MCF 10A (cell line): ENCODE measurements at regions not wholly inside any gene's neighbourhood (a gene's known extent, or its start where the extent isn't known, plus 50 kb on each side); places are given as distances from the start of the nearest gene placed in this dataset.

ENCODE experiments used
- BruUV-seq: library from RNA; stranded (reverse); fragments of 400-500 nt; replicated peaks from 2 replicates; lab custom pipeline; 2021; lab: Mats Ljungman, UMichigan
- CTCF ChIA-PET: fragments of 300-600 bp; sonication (Branson Sonifier 250); formaldehyde crosslinking; extraction: SDS; loops from one replicate; lab custom pipeline; 2021; ENCODE audit warnings: antibody characterized with exemption, inconsistent platforms; lab: Yijun Ruan, JAX
- POLR2A ChIA-PET: fragments of 300-600, 350-650 bp; sonication (Branson Sonifier 250); formaldehyde crosslinking; extraction: SDS; loops from one replicate; lab custom pipeline; 2020; ENCODE audit warnings: antibody characterized with exemption, inconsistent platforms; lab: Yijun Ruan, JAX
- DNase-seq: peaks from one replicate; pipeline ENCODE4 v3.0.0-alpha.2; 2018; ENCODE audit not compliant: unreplicated experiment
- H3K27ac Mint-ChIP-seq: one replicate; pipeline ENCODE4 v1.8.0; 2022; ENCODE audit warnings: mild to moderate bottlenecking, low read depth, mixed read lengths; ENCODE audit not compliant: unreplicated experiment
- H3K27me3 Mint-ChIP-seq: one replicate; pipeline ENCODE4 v1.8.0; 2022; ENCODE audit warnings: mixed read lengths; ENCODE audit not compliant: insufficient read depth, unreplicated experiment
- H3K36me3 Mint-ChIP-seq: one replicate; pipeline ENCODE4 v1.8.0; 2022; ENCODE audit warnings: mild to moderate bottlenecking, moderate library complexity, mixed read lengths; ENCODE audit not compliant: insufficient read depth, unreplicated experiment
- H3K4me1 Mint-ChIP-seq: one replicate; pipeline ENCODE4 v1.8.0; 2022; ENCODE audit warnings: mixed read lengths; ENCODE audit not compliant: insufficient read depth, unreplicated experiment
- H3K4me3 Mint-ChIP-seq: one replicate; pipeline ENCODE4 v1.8.0; 2022; ENCODE audit warnings: mild to moderate bottlenecking, moderate library complexity, mixed read lengths; ENCODE audit not compliant: unreplicated experiment
- H3K9me3 Mint-ChIP-seq: one replicate; pipeline ENCODE4 v1.8.0; 2022; ENCODE audit warnings: mixed read lengths; ENCODE audit not compliant: unreplicated experiment
- CTCF ChIP-seq: fragments of 200-600 bp; IDR thresholded peaks from one replicate; pipeline ENCODE4 v1.8.0; 2022; ENCODE audit warnings: antibody characterized with exemption, mild to moderate bottlenecking; ENCODE audit not compliant: unreplicated experiment
- intact Hi-C: fragments of 100-400 bp; cut with micrococcal nuclease; formaldehyde crosslinking; loops from 2 replicates; pipeline ENCODE4 v1.14.1; 2022

GRCh38 chr4:129707949-129708348, 612.0 kb downstream of the C4orf33 start:
- intact Hi-C loops = no loop called here
- CTCF ChIA-PET = interaction anchor here (0.6 kb wide), 2 partner anchors 29 to 66 kb away, joined by 4 read pairs; no protein-coding TSS in a partner anchor

GRCh38 chr4:129708784-129709183, 612.8 kb downstream of the C4orf33 start:
- H3K27ac Mint-ChIP-seq = no peak overlapping the region
- H3K36me3 Mint-ChIP-seq = no peaks in the 10 kb centered on the region
- BruUV-seq = no TSS peak
- no peak overlapping the region for H3K4me3 Mint-ChIP-seq
- ChIA-PET POLR2A (no interaction called here), CTCF (no interaction called here)
- no peaks in the 10 kb centered on the region for H3K9me3 Mint-ChIP-seq
- intact Hi-C loops = no loop called here
- no peak for DNase-seq
- TF ChIP-seq CTCF = no peak
- no peaks in the 10 kb centered on the region for H3K27me3 Mint-ChIP-seq
- no peaks in the 10 kb centered on the region for H3K4me1 Mint-ChIP-seq

More at GRCh38 chr4:129707949-129708348, 612.0 kb downstream of the C4orf33 start:
- POLR2A ChIA-PET = no interaction called here
- Mint-ChIP-seq H3K9me3 (no peaks in the 10 kb centered on the region), H3K4me1 (no peaks in the 10 kb centered on the region), H3K4me3 (no peak overlapping the region), H3K27ac (no peak overlapping the region), H3K27me3 (no peaks in the 10 kb centered on the region), H3K36me3 (no peaks in the 10 kb centered on the region)
- DNase-seq = no peak
- TF ChIP-seq CTCF = no peak
- BruUV-seq = no TSS peak

GRCh38 chr4:129738175-129738574, 642.2 kb downstream of the C4orf33 start:
- Mint-ChIP-seq H3K36me3 (no peaks in the 10 kb centered on the region), H3K4me3 (no peak overlapping the region), H3K4me1 (peaks cover 7% of the 10 kb centered on the region), H3K9me3 (no peaks in the 10 kb centered on the region), H3K27ac (no peak overlapping the region), H3K27me3 (no peaks in the 10 kb centered on the region)
- POLR2A ChIA-PET = interaction anchor here (0.7 kb wide), 1 partner anchor 45 kb away, joined by 3 read pairs; no protein-coding TSS in a partner anchor
- CTCF ChIA-PET = interaction anchor here (0.8 kb wide), 1 partner anchor 357 kb away, joined by 3 read pairs; no protein-coding TSS in a partner anchor
- no peak for TF ChIP-seq CTCF
- intact Hi-C loops = loop anchor here (10.0 kb wide), 1 partner anchor 393 kb away; no protein-coding TSS in a partner anchor
- DNase-seq = no peak
- no TSS peak for BruUV-seq

GRCh38 chr4:129747756-129748155, 651.8 kb downstream of the C4orf33 start:
- TF ChIP-seq CTCF = no peak
- intact Hi-C loops = no loop called here
- Mint-ChIP-seq H3K4me3 (no peak overlapping the region), H3K36me3 (no peaks in the 10 kb centered on the region), H3K27me3 (no peaks in the 10 kb centered on the region), H3K27ac (no peak overlapping the region), H3K9me3 (peaks cover 5% of the 10 kb centered on the region), H3K4me1 (peaks cover 5% of the 10 kb centered on the region)
- ChIA-PET POLR2A (interaction anchor here (0.6 to 0.7 kb wide), 2 partner anchors 10 to 546 kb away, joined by 3 read pairs; no protein-coding TSS in a partner anchor), CTCF (interaction anchor here (0.6 kb wide), 1 partner anchor 404 kb away, joined by 3 read pairs; no protein-coding TSS in a partner anchor)
- no peak for DNase-seq
- BruUV-seq = no TSS peak
